HepG2 (cell line): ENCODE measurements at regions not wholly inside any gene's neighbourhood (a gene's known extent, or its start where the extent isn't known, plus 50 kb on each side); places are given as distances from the start of the nearest gene placed in this dataset.

ENCODE experiments used
- ARID4A ChIP-seq: sonication (generic); formaldehyde crosslinking; IDR thresholded peaks from 2 replicates; pipeline ENCODE4 v1.5.0; 2020; ENCODE audit warnings: mild to moderate bottlenecking, missing genetic modification reagents, borderline replicate concordance
- GABPB1 ChIP-seq: IDR thresholded peaks from 2 replicates; pipeline ENCODE4 v1.6.1; 2016; ENCODE audit warnings: mild to moderate bottlenecking, missing genetic modification reagents, moderate library complexity, missing compliant biosample characterization
- NR2F6 ChIP-seq, 2 experiments: IDR thresholded peaks; 2 replicates each; pipeline ENCODE4 v1.6.1; 2016; ENCODE audit warnings: antibody characterized with exemption in 1 of 2, mild to moderate bottlenecking in 1 of 2
- SOX5 ChIP-seq: IDR thresholded peaks from 2 replicates; pipeline ENCODE4 v1.6.1; 2016; ENCODE audit warnings: borderline replicate concordance
- TMF1 ChIP-seq: sonication (generic); formaldehyde crosslinking; IDR thresholded peaks from 2 replicates; pipeline ENCODE4 v1.8.1; 2022; ENCODE audit warnings: low read depth, missing genetic modification reagents
- ZFP90 ChIP-seq: sonication (generic); formaldehyde crosslinking; IDR thresholded peaks from 2 replicates; pipeline ENCODE4 v1.8.0; 2022; ENCODE audit warnings: missing genetic modification reagents, mild to moderate bottlenecking, inconsistent platforms, borderline replicate concordance
- ZNF205 ChIP-seq: IDR thresholded peaks from 2 replicates; pipeline ENCODE4 v1.6.1; 2018; ENCODE audit warnings: missing biosample characterization, missing genetic modification reagents
- ZNF362 ChIP-seq: sonication (generic); formaldehyde crosslinking; IDR thresholded peaks from 2 replicates; pipeline ENCODE4 v1.4.0; 2020; ENCODE audit warnings: missing genetic modification reagents, mild to moderate bottlenecking, borderline replicate concordance
- ZNF513 ChIP-seq: sonication (generic); formaldehyde crosslinking; conservative IDR thresholded peaks from 2 replicates; pipeline ENCODE4 v1.5.0; 2020; ENCODE audit warnings: missing genetic modification reagents
- ZNF629 ChIP-seq: sonication (generic); formaldehyde crosslinking; conservative IDR thresholded peaks from 2 replicates; pipeline ENCODE4 v1.5.0; 2020; ENCODE audit warnings: missing genetic modification reagents
- ZSCAN22 ChIP-seq: sonication (generic); formaldehyde crosslinking; IDR thresholded peaks from 2 replicates; pipeline ENCODE4 v1.4.0; 2020; ENCODE audit warnings: mild to moderate bottlenecking, missing genetic modification reagents
- TF ChIP-seq, protein P1 (sequence below): sonication (generic); formaldehyde crosslinking; IDR thresholded peaks from 2 replicates; pipeline ENCODE4 v1.8.0; 2022; ENCODE audit warnings: mild to moderate bottlenecking, missing genetic modification reagents; ENCODE audit not compliant: insufficient replicate concordance
- TF ChIP-seq, protein P2 (sequence below): sonication (generic); formaldehyde crosslinking; conservative IDR thresholded peaks from 2 replicates; pipeline ENCODE4 v1.4.0; 2020; ENCODE audit warnings: mild to moderate bottlenecking, missing genetic modification reagents, moderate library complexity

GRCh38 chr13:83184150-83184475 lies 698.2 kb downstream of the SLITRK1 start (continued):
- no peak for TF ChIP-seq ARID4A (CRISPR knock-in tag)
- no peak for TF ChIP-seq ZSCAN22 (CRISPR knock-in tag)
- TF ChIP-seq SOX5 (CRISPR knock-in tag): no peak
- no peak for TF ChIP-seq ZNF205 (CRISPR knock-in tag)
- no peak for TF ChIP-seq ZNF362 (CRISPR knock-in tag)
- no peak for TF ChIP-seq TMF1 (CRISPR knock-in tag)
- TF ChIP-seq, protein P1, sequence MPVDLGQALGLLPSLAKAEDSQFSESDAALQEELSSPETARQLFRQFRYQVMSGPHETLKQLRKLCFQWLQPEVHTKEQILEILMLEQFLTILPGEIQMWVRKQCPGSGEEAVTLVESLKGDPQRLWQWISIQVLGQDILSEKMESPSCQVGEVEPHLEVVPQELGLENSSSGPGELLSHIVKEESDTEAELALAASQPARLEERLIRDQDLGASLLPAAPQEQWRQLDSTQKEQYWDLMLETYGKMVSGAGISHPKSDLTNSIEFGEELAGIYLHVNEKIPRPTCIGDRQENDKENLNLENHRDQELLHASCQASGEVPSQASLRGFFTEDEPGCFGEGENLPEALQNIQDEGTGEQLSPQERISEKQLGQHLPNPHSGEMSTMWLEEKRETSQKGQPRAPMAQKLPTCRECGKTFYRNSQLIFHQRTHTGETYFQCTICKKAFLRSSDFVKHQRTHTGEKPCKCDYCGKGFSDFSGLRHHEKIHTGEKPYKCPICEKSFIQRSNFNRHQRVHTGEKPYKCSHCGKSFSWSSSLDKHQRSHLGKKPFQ: no peak
- TF ChIP-seq, protein P2, sequence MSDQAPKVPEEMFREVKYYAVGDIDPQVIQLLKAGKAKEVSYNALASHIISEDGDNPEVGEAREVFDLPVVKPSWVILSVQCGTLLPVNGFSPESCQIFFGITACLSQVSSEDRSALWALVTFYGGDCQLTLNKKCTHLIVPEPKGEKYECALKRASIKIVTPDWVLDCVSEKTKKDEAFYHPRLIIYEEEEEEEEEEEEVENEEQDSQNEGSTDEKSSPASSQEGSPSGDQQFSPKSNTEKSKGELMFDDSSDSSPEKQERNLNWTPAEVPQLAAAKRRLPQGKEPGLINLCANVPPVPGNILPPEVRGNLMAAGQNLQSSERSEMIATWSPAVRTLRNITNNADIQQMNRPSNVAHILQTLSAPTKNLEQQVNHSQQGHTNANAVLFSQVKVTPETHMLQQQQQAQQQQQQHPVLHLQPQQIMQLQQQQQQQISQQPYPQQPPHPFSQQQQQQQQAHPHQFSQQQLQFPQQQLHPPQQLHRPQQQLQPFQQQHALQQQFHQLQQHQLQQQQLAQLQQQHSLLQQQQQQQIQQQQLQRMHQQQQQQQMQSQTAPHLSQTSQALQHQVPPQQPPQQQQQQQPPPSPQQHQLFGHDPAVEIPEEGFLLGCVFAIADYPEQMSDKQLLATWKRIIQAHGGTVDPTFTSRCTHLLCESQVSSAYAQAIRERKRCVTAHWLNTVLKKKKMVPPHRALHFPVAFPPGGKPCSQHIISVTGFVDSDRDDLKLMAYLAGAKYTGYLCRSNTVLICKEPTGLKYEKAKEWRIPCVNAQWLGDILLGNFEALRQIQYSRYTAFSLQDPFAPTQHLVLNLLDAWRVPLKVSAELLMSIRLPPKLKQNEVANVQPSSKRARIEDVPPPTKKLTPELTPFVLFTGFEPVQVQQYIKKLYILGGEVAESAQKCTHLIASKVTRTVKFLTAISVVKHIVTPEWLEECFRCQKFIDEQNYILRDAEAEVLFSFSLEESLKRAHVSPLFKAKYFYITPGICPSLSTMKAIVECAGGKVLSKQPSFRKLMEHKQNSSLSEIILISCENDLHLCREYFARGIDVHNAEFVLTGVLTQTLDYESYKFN: no peak
- TF ChIP-seq ZNF629 (CRISPR knock-in tag): no peak
- no peak for TF ChIP-seq ZNF513 (CRISPR knock-in tag)
- no peak for TF ChIP-seq GABPB1 (CRISPR knock-in tag)
- TF ChIP-seq ZFP90: no peak
- no peak for TF ChIP-seq NR2F6 (IDR thresholded peaks at IDR 0.05)
- no peak for TF ChIP-seq NR2F6 (CRISPR knock-in tag; IDR thresholded peaks at IDR 0.05)
- TF ChIP-seq, all 625 proteins: peak for 0
